HG03558 (cell line): ENCODE measurements at regions not wholly inside any gene's neighbourhood (a gene's known extent, or its start where the extent isn't known, plus 50 kb on each side); places are given as distances from the start of the nearest gene placed in this dataset.

Experiments used
- ATAC-seq: cut with Tn5 transposase; IDR thresholded peaks from one replicate; pipeline ENCODE4 v1.9.1; 2021; ENCODE audit warnings: moderate number of reproducible peaks; ENCODE audit not compliant: unreplicated experiment; ENCODE audit errors: extremely low read depth

- no peak for ATAC-seq
These were observed 1499.4 kb upstream of the PCDH7 start for GRCh38 chr4:29220761-29221160.

- ATAC-seq, result no peak
These were observed 1495.3 kb upstream of the PCDH7 start for GRCh38 chr4:29224911-29225310.

GRCh38 chr4:29240641-29241040 is 1479.5 kb upstream of the PCDH7 start:
- no peak for ATAC-seq

GRCh38 chr4:29243054-29243453 is 1477.1 kb upstream of the PCDH7 start:
- no peak for ATAC-seq

- ATAC-seq, result no peak
These were observed 1476.3 kb upstream of the PCDH7 start for GRCh38 chr4:29243851-29244250.

GRCh38 chr4:29259556-29259955 is 1460.6 kb upstream of the PCDH7 start:
- no peak for ATAC-seq

GRCh38 chr4:29262986-29263385 is 1457.2 kb upstream of the PCDH7 start:
- no peak for ATAC-seq

GRCh38 chr4:29276150-29276549 is 1444.0 kb upstream of the PCDH7 start:
- no peak for ATAC-seq

GRCh38 chr4:29277381-29277780 is 1442.8 kb upstream of the PCDH7 start:
- ATAC-seq, result no peak

- no peak for ATAC-seq
These were observed 1441.6 kb upstream of the PCDH7 start for GRCh38 chr4:29278585-29278984.

- ATAC-seq, result no peak
These were observed 1431.1 kb upstream of the PCDH7 start for GRCh38 chr4:29289118-29289517.

- ATAC-seq, result no peak
These were observed 1424.9 kb upstream of the PCDH7 start for GRCh38 chr4:29295280-29295679.

GRCh38 chr4:29304595-29304994 is 1415.6 kb upstream of the PCDH7 start:
- ATAC-seq, result no peak

GRCh38 chr4:29307256-29307655 is 1412.9 kb upstream of the PCDH7 start:
- no peak for ATAC-seq

- no peak for ATAC-seq
These were observed 1412.4 kb upstream of the PCDH7 start for GRCh38 chr4:29307755-29308154.

GRCh38 chr4:29309050-29309449 is 1411.1 kb upstream of the PCDH7 start:
- no peak for ATAC-seq

GRCh38 chr4:29310252-29310651 is 1409.9 kb upstream of the PCDH7 start:
- no peak for ATAC-seq

GRCh38 chr4:29311247-29311646 is 1408.9 kb upstream of the PCDH7 start:
- ATAC-seq, result no peak

- ATAC-seq, result no peak
These were observed 1400.4 kb upstream of the PCDH7 start for GRCh38 chr4:29319663-29320340.

GRCh38 chr4:29320947-29321620 is 1399.1 kb upstream of the PCDH7 start:
- no peak for ATAC-seq

- ATAC-seq, result no peak
These were observed 1394.2 kb upstream of the PCDH7 start for GRCh38 chr4:29326004-29326403.

GRCh38 chr4:29326816-29327215 is 1393.4 kb upstream of the PCDH7 start:
- no peak for ATAC-seq
